Skeletal muscle satellite cell (primary cell): ENCODE measurements at regions not wholly inside any gene's neighbourhood (a gene's known extent, or its start where the extent isn't known, plus 50 kb on each side); places are given as distances from the start of the nearest gene placed in this dataset.

Experiments
- H3K27me3 ChIP-seq: 2 replicates; pipeline ENCODE4 v1.7.0; 2013; ENCODE audit warnings: low read length; ENCODE audit not compliant: control insufficient read depth, insufficient read depth
- H3K36me3 ChIP-seq: 2 replicates; pipeline ENCODE4 v1.7.0; 2013; ENCODE audit warnings: mild to moderate bottlenecking, control low read depth, low read length; ENCODE audit not compliant: insufficient read depth
- H3K4me1 ChIP-seq: 2 replicates; pipeline ENCODE4 v1.7.0; 2013; ENCODE audit warnings: low read length; ENCODE audit not compliant: control insufficient read depth, insufficient read depth
- H3K4me2 ChIP-seq: 2 replicates; pipeline ENCODE4 v1.7.0; 2013; ENCODE audit warnings: mild to moderate bottlenecking, low read length
- H3K4me3 ChIP-seq: 2 replicates; pipeline ENCODE4 v1.7.0; 2013; ENCODE audit warnings: low read length
- H3K9ac ChIP-seq: 2 replicates; pipeline ENCODE4 v1.7.0; 2013; ENCODE audit warnings: mild to moderate bottlenecking, low read depth, low read length, moderate library complexity
- H3K9me3 ChIP-seq: replicated peaks from 2 replicates; pipeline ENCODE4 v1.7.0; 2013; ENCODE audit warnings: mild to moderate bottlenecking, control low read depth, low read length

DNA sequence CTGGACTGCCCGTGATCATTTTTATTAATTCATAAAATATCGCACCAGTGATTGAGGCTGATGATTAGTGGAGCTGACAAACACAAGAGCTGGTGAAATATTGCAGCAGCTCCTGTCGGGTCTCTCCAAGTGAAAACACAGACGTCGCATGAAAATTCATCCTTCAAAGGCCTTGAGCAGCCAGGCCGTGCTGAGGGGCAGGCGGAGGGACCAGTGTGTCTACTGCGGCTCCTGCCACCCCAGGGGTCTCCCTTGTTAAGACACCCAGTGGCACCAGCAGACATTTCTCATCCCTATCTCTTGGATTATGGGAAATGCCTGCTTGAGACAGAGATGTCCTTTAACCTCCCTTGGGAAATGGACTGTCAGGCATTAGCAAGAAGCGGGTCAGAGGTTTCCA, 289.4 kb upstream of the TLE3 start:
- peaks cover 11% of the 10 kb centered on the region for H3K27me3 ChIP-seq
- no peaks in the 10 kb centered on the region for H3K36me3 ChIP-seq
- H3K4me2 ChIP-seq = no peak overlapping the region
- H3K4me3 ChIP-seq = no peak overlapping the region
- no peaks in the 10 kb centered on the region for H3K4me1 ChIP-seq
- H3K9me3 ChIP-seq = peaks cover 5% of the 10 kb centered on the region
- H3K9ac ChIP-seq = no peak overlapping the region

DNA sequence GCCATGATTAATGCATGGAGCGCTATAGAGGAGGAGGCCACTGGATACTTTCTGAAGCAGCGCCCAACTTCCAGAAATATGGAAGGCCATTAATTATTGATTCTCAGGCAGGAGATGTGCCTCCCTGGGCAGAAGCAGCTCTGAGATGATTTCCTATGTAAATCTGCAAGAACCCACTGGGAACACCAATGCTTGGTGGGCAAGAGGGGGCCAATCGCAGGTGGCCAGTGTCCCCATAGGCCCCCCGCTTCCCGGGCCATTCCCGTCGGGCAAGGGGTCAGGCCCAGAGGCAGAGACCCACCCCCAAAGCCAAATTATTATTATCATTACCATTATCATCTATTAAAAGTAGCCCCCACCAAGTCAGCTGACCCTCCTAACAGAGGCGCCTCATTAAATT, 288.0 kb upstream of the TLE3 start:
- Histone ChIP-seq H3K4me2 (no peak overlapping the region), H3K27me3 (peaks cover 14% of the 10 kb centered on the region), H3K36me3 (no peaks in the 10 kb centered on the region), H3K9me3 (peaks cover 3% of the 10 kb centered on the region), H3K9ac (no peak overlapping the region), H3K4me1 (no peaks in the 10 kb centered on the region), H3K4me3 (no peak overlapping the region)

DNA sequence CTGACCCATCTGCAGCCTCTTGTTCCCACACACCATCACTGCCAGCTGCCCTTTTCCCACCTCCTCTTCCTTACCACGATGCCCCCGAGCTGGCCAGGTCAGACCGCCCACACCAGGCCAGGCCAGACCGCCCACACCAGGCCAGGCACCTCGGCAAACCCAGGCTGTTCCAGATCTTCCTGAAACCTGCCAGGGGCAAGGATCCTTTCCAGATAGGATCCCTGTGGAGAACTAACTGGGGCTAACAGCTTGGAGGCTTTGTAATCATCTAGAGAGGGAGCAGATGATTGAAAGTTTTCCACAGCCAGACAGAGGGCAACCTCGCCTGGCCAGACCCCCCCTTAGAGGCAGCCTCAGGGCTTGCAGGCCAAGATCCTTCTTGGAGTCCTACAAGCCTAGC, 287.3 kb upstream of the TLE3 start:
- no peaks in the 10 kb centered on the region for H3K4me1 ChIP-seq
- no peak overlapping the region for H3K9ac ChIP-seq
- peaks cover 18% of the 10 kb centered on the region for H3K27me3 ChIP-seq
- no peaks in the 10 kb centered on the region for H3K36me3 ChIP-seq
- no peaks in the 10 kb centered on the region for H3K9me3 ChIP-seq
- H3K4me2 ChIP-seq = no peak overlapping the region
- no peak overlapping the region for H3K4me3 ChIP-seq

DNA sequence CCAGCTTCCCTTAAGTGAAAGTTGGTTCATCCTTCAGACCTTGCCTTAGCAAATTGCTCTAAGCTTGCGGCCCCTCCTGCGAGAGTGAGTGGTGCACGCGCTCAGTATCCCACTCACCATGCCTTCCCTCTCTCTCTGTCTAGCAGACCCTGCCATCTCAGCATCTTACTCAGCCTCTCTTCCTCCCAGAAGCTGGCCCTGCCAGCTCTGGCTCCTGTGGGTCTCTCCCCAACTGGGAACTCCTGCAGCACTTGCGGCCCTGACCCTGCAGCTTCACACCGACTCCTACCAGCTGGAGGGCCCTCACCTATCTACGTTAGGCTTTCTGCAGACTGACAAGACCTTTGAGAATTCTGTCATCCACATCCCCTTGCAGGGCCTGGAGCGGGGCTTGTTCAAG, 286.1 kb upstream of the TLE3 start:
- no peak overlapping the region for H3K9ac ChIP-seq
- H3K4me1 ChIP-seq = no peaks in the 10 kb centered on the region
- peaks cover 14% of the 10 kb centered on the region for H3K27me3 ChIP-seq
- no peak overlapping the region for H3K4me2 ChIP-seq
- H3K4me3 ChIP-seq = no peak overlapping the region
- no peaks in the 10 kb centered on the region for H3K9me3 ChIP-seq
- H3K36me3 ChIP-seq = no peaks in the 10 kb centered on the region

DNA sequence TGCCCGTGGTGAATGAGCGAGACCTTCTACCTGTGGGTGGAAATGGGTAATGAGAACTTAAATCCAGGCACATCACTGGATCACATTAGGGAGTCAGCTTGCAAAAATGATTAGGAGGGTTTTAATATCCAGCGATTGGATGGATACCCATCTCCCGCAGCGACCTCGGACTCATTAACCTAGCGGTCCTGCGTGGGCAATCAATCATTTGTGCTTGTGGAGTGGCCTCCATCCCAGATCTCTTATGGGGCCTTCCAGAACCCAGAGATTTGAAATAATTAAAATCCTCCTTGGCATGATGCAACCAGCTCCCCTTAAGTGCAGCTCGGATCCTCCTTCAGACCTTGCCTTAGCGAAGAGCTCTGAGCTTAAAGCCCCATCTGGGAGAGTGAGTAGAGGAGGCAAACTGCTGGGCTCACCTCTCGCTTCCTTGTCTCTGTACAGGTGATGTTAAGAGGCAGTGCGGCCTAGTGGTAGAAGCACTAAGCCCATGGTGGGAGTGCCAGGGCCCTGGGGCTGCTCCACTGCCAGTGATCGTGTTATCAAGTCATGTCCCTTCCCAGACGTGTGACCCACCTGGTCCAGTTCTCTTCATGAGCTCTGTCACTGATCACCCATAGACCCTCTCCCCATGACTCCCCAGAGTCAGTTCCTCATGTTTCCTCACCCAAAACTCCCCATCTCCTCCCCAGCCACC, 285.2 kb upstream of the TLE3 start:
- H3K4me1 ChIP-seq = no peaks in the 10 kb centered on the region
- H3K9ac ChIP-seq = no peak overlapping the region
- no peaks in the 10 kb centered on the region for H3K9me3 ChIP-seq
- H3K4me3 ChIP-seq = no peak overlapping the region
- H3K27me3 ChIP-seq = peaks cover 15% of the 10 kb centered on the region
- H3K36me3 ChIP-seq = no peaks in the 10 kb centered on the region
- no peak overlapping the region for H3K4me2 ChIP-seq

DNA sequence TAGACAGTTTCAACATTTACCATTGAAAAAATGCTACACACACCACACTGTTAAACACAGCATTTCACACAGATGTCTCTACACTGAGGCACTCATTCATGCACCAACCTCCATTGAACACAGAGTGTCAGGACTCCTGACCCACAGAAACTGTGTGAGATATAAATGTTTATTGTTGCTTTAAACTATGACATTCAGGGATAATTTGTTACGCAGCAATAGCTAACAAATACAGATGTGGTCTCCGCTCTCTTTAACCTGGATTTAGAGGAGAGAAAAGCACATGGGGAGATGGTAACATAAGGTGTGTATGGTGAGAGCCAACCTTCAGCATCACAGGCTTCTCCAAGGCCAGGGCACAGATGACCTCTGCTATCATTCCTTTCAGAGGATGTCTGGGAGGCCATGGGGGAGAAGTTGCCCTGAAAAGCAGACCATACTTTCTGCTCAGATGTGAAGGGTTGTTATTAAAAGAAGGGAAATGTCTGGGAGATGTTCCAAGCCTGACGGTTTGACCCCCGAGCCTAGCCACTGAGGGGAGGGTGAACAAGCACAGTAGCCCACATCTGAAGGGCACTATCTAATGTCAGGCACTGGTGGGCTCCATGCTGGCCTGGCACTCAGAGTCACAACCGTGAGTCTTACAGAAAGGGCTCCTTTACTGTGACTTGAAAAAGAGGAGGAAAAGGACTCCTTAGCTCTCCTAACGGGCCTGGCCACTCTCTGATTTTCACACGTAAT, 284.5 kb upstream of the TLE3 start:
- Histone ChIP-seq H3K9ac (no peak overlapping the region), H3K4me2 (no peak overlapping the region), H3K4me1 (peaks cover 4% of the 10 kb centered on the region), H3K9me3 (no peaks in the 10 kb centered on the region), H3K4me3 (no peak overlapping the region), H3K27me3 (peaks cover 14% of the 10 kb centered on the region), H3K36me3 (no peaks in the 10 kb centered on the region)

DNA sequence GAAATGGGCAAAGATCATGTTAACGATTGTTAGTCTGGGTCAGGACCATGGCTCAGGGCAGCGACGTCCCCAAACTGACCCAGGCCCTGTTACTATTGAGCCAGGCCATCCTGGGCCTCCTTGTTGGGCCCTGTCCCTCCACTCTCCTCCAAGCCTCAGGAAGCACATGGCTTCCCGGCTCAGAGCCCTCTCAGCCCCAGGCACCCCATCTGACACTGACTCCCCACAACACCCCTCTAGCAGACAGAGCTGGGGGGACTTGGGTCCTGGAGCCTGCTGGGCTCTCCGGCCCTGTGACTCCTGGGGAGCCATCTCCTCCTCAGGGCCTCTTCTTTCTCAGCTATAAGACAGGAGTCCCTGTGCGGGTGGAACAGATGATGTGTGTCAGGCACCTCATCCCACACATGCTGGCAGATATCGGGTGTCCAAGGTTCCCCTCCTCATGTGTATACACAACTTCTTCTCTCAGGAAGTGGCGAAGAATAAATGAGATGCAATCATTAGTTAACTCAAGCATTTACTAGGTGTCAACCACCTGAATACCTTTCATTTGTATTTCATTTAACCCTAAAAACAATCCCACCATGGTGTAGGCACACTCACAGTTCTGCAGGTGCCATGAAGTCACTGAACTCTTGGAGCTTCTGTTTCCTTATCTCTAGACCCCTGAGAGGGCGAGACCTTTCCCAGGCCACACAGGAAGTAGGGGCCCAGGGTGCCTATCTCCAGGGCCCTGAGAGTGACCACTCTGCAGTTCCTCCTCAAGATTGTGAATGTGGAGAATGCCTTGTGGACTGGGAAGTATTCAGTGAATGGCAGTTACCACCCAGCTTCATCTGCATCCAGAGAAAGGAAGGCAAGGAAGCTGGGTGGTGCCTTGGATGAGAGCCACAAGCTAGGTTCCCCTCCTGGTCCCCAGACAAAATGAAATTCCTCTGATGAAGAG, 282.5 kb upstream of the TLE3 start:
- H3K36me3 ChIP-seq = no peaks in the 10 kb centered on the region
- H3K4me1 ChIP-seq = peaks cover 24% of the 10 kb centered on the region
- no peak overlapping the region for H3K9ac ChIP-seq
- H3K9me3 ChIP-seq = no peaks in the 10 kb centered on the region
- no peak overlapping the region for H3K4me2 ChIP-seq
- peaks cover 10% of the 10 kb centered on the region for H3K27me3 ChIP-seq
- no peak overlapping the region for H3K4me3 ChIP-seq

DNA sequence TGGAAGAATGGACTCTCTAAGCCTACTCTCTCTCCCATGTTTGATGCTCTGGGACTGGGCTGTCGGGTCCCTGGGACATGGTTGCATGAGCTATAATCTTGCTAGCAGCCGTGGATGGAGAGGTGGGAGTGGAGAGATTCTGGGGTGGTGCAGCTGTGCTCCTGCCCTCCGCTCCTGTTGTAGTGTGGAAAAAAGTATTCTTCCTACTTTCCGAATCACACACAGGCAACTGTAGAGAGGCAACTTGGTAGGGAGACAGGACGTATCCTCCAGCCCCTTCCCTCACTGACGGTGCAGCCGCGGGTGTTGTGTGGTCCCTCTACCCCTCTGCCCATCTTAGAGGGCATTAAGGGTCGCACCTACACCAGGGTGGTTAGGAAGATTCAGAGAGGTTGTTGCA, 281.4 kb upstream of the TLE3 start:
- Histone ChIP-seq H3K36me3 (no peaks in the 10 kb centered on the region), H3K9ac (no peak overlapping the region), H3K9me3 (no peaks in the 10 kb centered on the region), H3K4me3 (no peak overlapping the region), H3K4me2 (no peak overlapping the region), H3K4me1 (peaks cover 31% of the 10 kb centered on the region), H3K27me3 (peaks cover 10% of the 10 kb centered on the region)

DNA sequence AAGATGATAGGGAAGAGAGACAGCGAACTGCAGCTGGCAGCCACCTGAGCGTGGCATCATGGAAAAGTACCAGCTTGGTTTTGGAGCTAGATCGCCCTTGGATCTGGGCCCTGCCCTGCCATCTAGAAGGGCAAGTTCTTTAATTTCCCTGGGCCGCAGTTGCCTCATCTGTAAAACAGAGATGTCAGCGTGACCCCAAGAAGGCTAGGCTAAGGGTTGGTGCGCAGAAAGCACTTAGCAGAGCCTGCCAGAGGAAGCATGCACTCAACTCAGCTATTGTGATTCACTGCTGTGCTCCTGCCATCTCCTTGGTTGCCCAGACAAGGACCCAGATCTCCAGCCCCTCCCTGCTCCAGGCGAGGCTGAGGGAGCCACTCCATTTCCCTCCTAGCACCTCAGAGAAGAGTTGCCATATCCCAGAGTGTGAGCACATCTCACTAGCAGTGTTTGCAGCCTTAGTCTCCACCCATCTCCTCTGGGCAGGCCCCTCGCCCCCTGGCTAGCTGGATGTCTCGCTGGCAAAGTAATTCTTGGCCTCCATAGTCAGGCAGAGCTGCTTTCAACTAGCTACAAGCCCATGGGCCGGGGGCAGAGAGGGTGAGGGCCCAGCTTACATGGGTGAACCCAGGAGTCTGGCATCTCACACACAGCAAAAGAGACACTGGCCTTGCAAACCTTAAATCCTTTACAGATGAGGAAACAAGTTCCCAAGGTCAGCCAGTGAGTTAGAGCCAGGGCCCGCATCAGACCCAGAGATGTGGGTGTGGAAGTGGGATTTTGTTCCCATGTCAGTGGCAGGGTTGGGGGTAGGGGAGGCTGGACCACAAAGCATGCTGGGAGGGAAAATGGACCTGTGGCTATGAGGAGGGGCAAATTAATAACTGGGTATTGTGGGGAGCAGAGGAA, 280.7 kb upstream of the TLE3 start:
- Histone ChIP-seq H3K9me3 (no peaks in the 10 kb centered on the region), H3K27me3 (peaks cover 10% of the 10 kb centered on the region), H3K4me1 (peaks cover 31% of the 10 kb centered on the region), H3K4me2 (no peak overlapping the region), H3K9ac (no peak overlapping the region), H3K36me3 (no peaks in the 10 kb centered on the region), H3K4me3 (no peak overlapping the region)

DNA sequence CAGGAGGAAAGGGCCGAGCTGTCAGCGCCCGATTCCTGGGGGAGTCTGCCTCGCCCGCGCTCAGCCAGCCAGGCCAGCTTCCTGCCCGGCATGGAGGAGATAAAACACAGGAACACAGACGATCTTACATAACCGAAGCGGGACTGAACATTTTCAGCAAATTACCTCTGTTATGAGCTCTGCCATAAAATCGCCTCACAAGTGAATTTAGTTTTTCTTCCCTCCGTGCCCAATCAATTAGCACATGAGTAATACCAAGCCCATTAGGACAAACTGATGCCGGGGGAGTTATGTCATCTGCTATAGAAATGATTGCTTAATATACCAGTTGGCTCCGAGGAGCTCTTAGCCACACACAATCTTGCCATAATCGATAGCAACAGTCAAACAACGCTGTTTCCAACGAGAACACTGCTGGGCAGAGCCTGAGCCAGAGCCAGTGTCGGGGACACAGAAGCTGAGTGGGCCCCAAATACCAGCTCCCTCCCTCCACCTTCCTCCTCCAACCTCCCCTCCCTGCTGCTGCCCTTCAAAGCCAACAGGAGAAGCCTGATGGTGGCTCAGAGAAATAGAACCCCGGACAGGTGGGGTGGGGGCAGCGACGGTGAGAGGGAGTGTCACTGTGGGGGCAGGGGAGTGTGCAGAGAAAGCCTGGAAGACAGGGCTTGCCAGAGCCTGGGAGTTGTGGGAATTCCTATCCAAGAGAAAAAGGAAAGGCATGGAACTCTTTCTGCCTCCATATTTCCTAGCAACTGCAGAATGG, 279.4 kb upstream of the TLE3 start:
- Histone ChIP-seq H3K4me3 (peak overlapping the region; percentile 16), H3K4me1 (peaks cover 31% of the 10 kb centered on the region), H3K27me3 (peaks cover 10% of the 10 kb centered on the region), H3K36me3 (no peaks in the 10 kb centered on the region), H3K9ac (peak overlapping the region; percentile 25), H3K9me3 (no peaks in the 10 kb centered on the region), H3K4me2 (peak overlapping the region; percentile 67)
